CD14-positive monocyte (primary cell): ENCODE measurements at regions not wholly inside any gene's neighbourhood (a gene's known extent, or its start where the extent isn't known, plus 50 kb on each side); places are given as distances from the start of the nearest gene placed in this dataset.

Source experiments
- DNase-seq, 3 donors: peaks; one replicate each; pipeline ENCODE4 v3.0.0-alpha.2; 2011 to 2022
- H2AFZ ChIP-seq: 2 replicates; pipeline ENCODE4 v1.6.0; 2012; ENCODE audit warnings: mild to moderate bottlenecking, low read depth, low read length, inconsistent platforms; ENCODE audit not compliant: insufficient read depth, poor library complexity, severe bottlenecking
- H3K27ac ChIP-seq, 2 donors: 1 replicate in 1 of 2; 2 replicates in 1 of 2; pipeline ENCODE4 v1.5.1; 2012 to 2013; ENCODE audit warnings: low read length in 2 of 2, control low read depth in 1 of 2, inconsistent platforms in 1 of 2, low read depth in 1 of 2, mild to moderate bottlenecking in 1 of 2
- H3K27me3 ChIP-seq, 2 donors: one replicate each; pipeline versions ENCODE4 v1.6.0 to v1.6.1; 2011 to 2013; ENCODE audit warnings: low read length in 2 of 2; ENCODE audit not compliant: control insufficient read depth in 2 of 2, insufficient read depth in 2 of 2
- H3K36me3 ChIP-seq, 2 donors: replicated peaks in 1 of 2; 1 replicate in 1 of 2; 2 replicates in 1 of 2; pipeline versions ENCODE4 v1.5.1 to v1.6.1; 2012 to 2013; ENCODE audit warnings: low read length in 2 of 2, control low read depth in 1 of 2, inconsistent platforms in 1 of 2, mild to moderate bottlenecking in 1 of 2; ENCODE audit not compliant: insufficient read depth in 2 of 2, control insufficient read depth in 1 of 2
- H3K4me1 ChIP-seq, 2 donors: 1 replicate in 1 of 2; 2 replicates in 1 of 2; pipeline versions ENCODE4 v1.5.1 to v1.6.1; 2012 to 2013; ENCODE audit warnings: low read length in 2 of 2, control low read depth in 1 of 2, inconsistent platforms in 1 of 2, mild to moderate bottlenecking in 1 of 2, moderate library complexity in 1 of 2; ENCODE audit not compliant: insufficient read depth in 2 of 2, control insufficient read depth in 1 of 2
- H3K4me2 ChIP-seq: replicated peaks from 2 replicates; pipeline ENCODE3; 2012; ENCODE audit warnings: low read length, moderate library complexity, mild to moderate bottlenecking; ENCODE audit not compliant: poor library complexity, severe bottlenecking; ENCODE audit errors: extremely low read depth
- H3K4me3 ChIP-seq, 3 experiments: fragments of 200-600 bp in 1 of 3; sonication (generic) in 1 of 3; replicated peaks in 1 of 3; 1 replicate in 2 of 3; 2 replicates in 1 of 3; pipeline ENCODE4 v1.5.1; 2011 to 2013; ENCODE audit warnings: low read length in 3 of 3, mild to moderate bottlenecking in 3 of 3, control low read depth in 2 of 3, low read depth in 2 of 3, inconsistent platforms in 1 of 3, moderate library complexity in 1 of 3
- H3K79me2 ChIP-seq: 2 replicates; pipeline ENCODE4 v1.6.0; 2012; ENCODE audit warnings: mild to moderate bottlenecking, control low read depth, inconsistent platforms, low read length, moderate library complexity; ENCODE audit not compliant: insufficient read depth
- H3K9ac ChIP-seq: 2 replicates; pipeline ENCODE4 v1.6.0; 2017; ENCODE audit warnings: low read length, mild to moderate bottlenecking; ENCODE audit not compliant: insufficient read depth, poor library complexity, severe bottlenecking
- H3K9me3 ChIP-seq, 2 donors: replicated peaks in 1 of 2; 1 replicate in 1 of 2; 2 replicates in 1 of 2; pipeline versions ENCODE4 v1.5.1 to v1.6.1; 2012 to 2013; ENCODE audit warnings: low read length in 2 of 2, control low read depth in 1 of 2; ENCODE audit not compliant: control insufficient read depth in 1 of 2, insufficient read depth in 1 of 2
- H4K20me1 ChIP-seq: 2 replicates; pipeline ENCODE4 v1.6.0; 2012; ENCODE audit warnings: mild to moderate bottlenecking, low read length, control low read depth, moderate library complexity; ENCODE audit not compliant: insufficient read depth
- H3K27ac Mint-ChIP-seq, 7 donors: one replicate each; pipeline ENCODE4 v1.8.0; 2020; ENCODE audit warnings: mild to moderate bottlenecking in 7 of 7, mixed read lengths in 7 of 7, moderate library complexity in 6 of 7, inconsistent platforms in 2 of 7
- H3K27me3 Mint-ChIP-seq, 3 donors: one replicate each; pipeline ENCODE4 v1.8.0; 2021 to 2022; ENCODE audit warnings: low read depth in 3 of 3, mild to moderate bottlenecking in 3 of 3, mixed read lengths in 3 of 3, moderate library complexity in 3 of 3, inconsistent platforms in 1 of 3
- H3K36me3 Mint-ChIP-seq, 2 donors: one replicate each; pipeline ENCODE4 v1.8.0; 2020; ENCODE audit warnings: mixed read lengths in 2 of 2, inconsistent platforms in 1 of 2, mild to moderate bottlenecking in 1 of 2
- H3K4me1 Mint-ChIP-seq: one replicate; pipeline ENCODE4 v1.8.0; 2020; ENCODE audit warnings: mild to moderate bottlenecking, mixed read lengths
- H3K4me3 Mint-ChIP-seq, 2 donors: one replicate each; pipeline ENCODE4 v1.8.0; 2020; ENCODE audit warnings: mild to moderate bottlenecking in 2 of 2, mixed read lengths in 2 of 2, moderate library complexity in 1 of 2
- H3K9me3 Mint-ChIP-seq, 7 donors: one replicate each; pipeline ENCODE4 v1.8.0; 2020 to 2022; ENCODE audit warnings: mixed read lengths in 7 of 7, mild to moderate bottlenecking in 6 of 7, moderate library complexity in 6 of 7, inconsistent platforms in 2 of 7
- CTCF ChIP-seq: fragments of 200-600 bp; IDR thresholded peaks from one replicate; pipeline ENCODE4 v1.8.0; 2022; ENCODE audit warnings: antibody characterized with exemption, mild to moderate bottlenecking
- WGBS: methylation state at CpG from one replicate; pipeline ENCODE4 v1.1.5; 2013; ENCODE audit warnings: missing lambda C conversion rate; ENCODE audit not compliant: insufficient coverage; 5-methylcytosine and 5-hydroxymethylcytosine counted together
- intact Hi-C, 2 donors: fragments of 100-400 bp; cut with micrococcal nuclease; formaldehyde crosslinking; loops; one replicate each; pipeline versions ENCODE4 v1.15.0 to v1.15.1; 2023

GRCh38 chr1:185512442-185512841, 195.4 kb upstream of the IVNS1ABP start:
- peak; percentile 16 to 65 (median 18) for DNase-seq
- Mint-ChIP-seq H3K27ac (peak overlapping the region in 4 of 7 donors; percentile 20 to 75 (median 52)), H3K9me3 (peaks cover 2 to 13% (median 9%) of the 10 kb centered on the region in 7 donors), H3K4me1 (peaks cover 13% of the 10 kb centered on the region), H3K4me3 (no peak overlapping the region), H3K36me3 (peaks cover 0 to 2% of the 10 kb centered on the region in 2 donors), H3K27me3 (no peaks in the 10 kb centered on the region)
- no peak overlapping the region for H3K4me2 ChIP-seq
- H3K79me2 ChIP-seq, result no peaks in the 10 kb centered on the region
- peaks cover 12% of the 10 kb centered on the region in 2 donors for H3K4me1 ChIP-seq
- no peak for TF ChIP-seq CTCF
- no peaks in the 10 kb centered on the region for H4K20me1 ChIP-seq
- no peak overlapping the region for H3K9ac ChIP-seq
- H3K36me3 ChIP-seq, result no peaks in the 10 kb centered on the region
- intact Hi-C loops, result no loop called here
- no CpG with 5 or more reads among the region's 4 CpGs for WGBS
- no peak overlapping the region for H2AFZ ChIP-seq
- H3K27ac ChIP-seq, result no peak overlapping the region
- H3K9me3 ChIP-seq, result peaks cover 3 to 5% of the 10 kb centered on the region in 2 donors
- H3K27me3 ChIP-seq, result no peaks in the 10 kb centered on the region
- H3K4me3 ChIP-seq, result no peak overlapping the region

- no peaks in the 10 kb centered on the region for H3K9me3 ChIP-seq
- intact Hi-C loops, result no loop called here
Measured at GRCh38 chr1:185501099-185501498, 184.1 kb upstream of the IVNS1ABP start.

More at GRCh38 chr1:185501099-185501498, 184.1 kb upstream of the IVNS1ABP start:
- no peaks in the 10 kb centered on the region for H3K27me3 ChIP-seq
- H3K36me3 ChIP-seq, result no peaks in the 10 kb centered on the region
- H3K27me3 Mint-ChIP-seq, result peaks cover 0 to 3% (median 2%) of the 10 kb centered on the region in 3 donors
- no peak overlapping the region for H2AFZ ChIP-seq
- no peaks in the 10 kb centered on the region for H3K79me2 ChIP-seq
- peaks cover 0 to under 1% of the 10 kb centered on the region in 2 donors for H3K36me3 Mint-ChIP-seq
- no CpG with 5 or more reads among the region's 2 CpGs for WGBS
- H3K27ac ChIP-seq, result no peak overlapping the region
- H3K9ac ChIP-seq, result no peak overlapping the region
- peaks cover under 1 to 6% (median 2%) of the 10 kb centered on the region in 7 donors for H3K9me3 Mint-ChIP-seq
- H3K27ac Mint-ChIP-seq, result no peak overlapping the region
- H3K4me2 ChIP-seq, result no peak overlapping the region
- H3K4me3 ChIP-seq, result no peak overlapping the region
- no peak for TF ChIP-seq CTCF
- no peaks in the 10 kb centered on the region for H3K4me1 ChIP-seq
- no peak for DNase-seq
- H3K4me3 Mint-ChIP-seq, result no peak overlapping the region
- no peaks in the 10 kb centered on the region for H4K20me1 ChIP-seq
- no peaks in the 10 kb centered on the region for H3K4me1 Mint-ChIP-seq
